KOPT-K1 (cell line): ENCODE measurements at regions not wholly inside any gene's neighbourhood (a gene's known extent, or its start where the extent isn't known, plus 50 kb on each side); places are given as distances from the start of the nearest gene placed in this dataset.

ENCODE experiments used
- H3K27ac ChIP-seq: fragments of 200-600 bp; sonication (generic); 2 replicates; pipeline ENCODE4 v1.5.1; 2016; ENCODE audit warnings: antibody characterized with exemption, mild to moderate bottlenecking, low read depth, low read length; ENCODE audit not compliant: poor library complexity, severe bottlenecking
- H3K36me3 ChIP-seq: fragments of 200-600 bp; sonication (generic); 2 replicates; pipeline ENCODE4 v1.5.1; 2017; ENCODE audit warnings: antibody characterized with exemption, mild to moderate bottlenecking, low read length, moderate library complexity; ENCODE audit not compliant: insufficient read depth
- H3K9me3 ChIP-seq: fragments of 200-600 bp; sonication (generic); 2 replicates; pipeline ENCODE4 v1.5.1; 2017; ENCODE audit warnings: antibody characterized with exemption, low read length, mild to moderate bottlenecking; ENCODE audit not compliant: insufficient read depth, poor library complexity, severe bottlenecking

GRCh38 chr10:113449006-113449695 lies 103.7 kb upstream of the HABP2 start:
- Histone ChIP-seq H3K36me3 (no peaks in the 10 kb centered on the region), H3K27ac (no peak overlapping the region), H3K9me3 (no peaks in the 10 kb centered on the region)

- no peaks in the 10 kb centered on the region for H3K9me3 ChIP-seq
- no peak overlapping the region for H3K27ac ChIP-seq
- no peaks in the 10 kb centered on the region for H3K36me3 ChIP-seq
These were observed 102.6 kb upstream of the HABP2 start for GRCh38 chr10:113450046-113450804.

- no peaks in the 10 kb centered on the region for H3K36me3 ChIP-seq
- H3K9me3 ChIP-seq = no peaks in the 10 kb centered on the region
- H3K27ac ChIP-seq = no peak overlapping the region
These were observed 101.9 kb upstream of the HABP2 start for GRCh38 chr10:113450906-113451305.

DNA sequence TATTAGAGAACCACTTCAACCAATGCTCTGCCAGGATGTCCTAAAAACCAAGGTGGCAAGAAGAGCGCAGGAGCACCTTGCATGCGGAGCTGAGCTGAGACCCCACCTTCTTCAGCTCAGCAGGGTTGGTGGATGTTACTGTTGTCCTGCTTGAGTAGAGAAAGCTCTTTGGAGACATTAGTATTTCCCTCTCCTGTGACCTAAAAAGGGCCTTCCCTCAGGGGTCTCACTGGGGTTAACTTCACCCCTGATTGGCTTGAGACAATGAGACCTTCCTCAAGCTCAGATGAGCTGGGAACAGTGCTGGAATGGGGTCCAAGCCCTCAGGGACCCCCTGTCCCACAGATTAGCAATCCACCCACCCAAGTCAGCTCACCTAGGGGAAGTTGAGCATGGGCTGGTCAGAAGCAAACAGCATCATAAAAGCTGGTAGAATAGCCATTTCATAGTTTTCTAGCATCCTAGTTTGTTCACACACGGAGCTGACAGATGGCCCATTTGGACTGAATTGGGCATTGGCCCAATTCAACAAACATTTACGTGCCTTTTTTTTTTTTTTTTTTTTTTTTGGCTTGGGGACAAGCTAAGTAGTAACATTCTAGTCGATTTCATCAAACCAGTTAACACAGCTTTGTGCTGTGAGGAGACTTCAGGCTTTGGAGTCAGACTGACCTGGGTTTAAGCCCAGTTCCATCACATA lies 100.6 kb upstream of the HABP2 start:
- Histone ChIP-seq H3K36me3 (no peaks in the 10 kb centered on the region), H3K9me3 (no peaks in the 10 kb centered on the region), H3K27ac (no peak overlapping the region)

- Histone ChIP-seq H3K9me3 (peaks cover 3% of the 10 kb centered on the region), H3K27ac (no peak overlapping the region), H3K36me3 (no peaks in the 10 kb centered on the region)
These were observed 99.5 kb upstream of the HABP2 start for GRCh38 chr10:113453351-113453750.

- Histone ChIP-seq H3K9me3 (peaks cover 3% of the 10 kb centered on the region), H3K27ac (no peak overlapping the region), H3K36me3 (no peaks in the 10 kb centered on the region)
These were observed 98.4 kb upstream of the HABP2 start for GRCh38 chr10:113454341-113455061.

DNA sequence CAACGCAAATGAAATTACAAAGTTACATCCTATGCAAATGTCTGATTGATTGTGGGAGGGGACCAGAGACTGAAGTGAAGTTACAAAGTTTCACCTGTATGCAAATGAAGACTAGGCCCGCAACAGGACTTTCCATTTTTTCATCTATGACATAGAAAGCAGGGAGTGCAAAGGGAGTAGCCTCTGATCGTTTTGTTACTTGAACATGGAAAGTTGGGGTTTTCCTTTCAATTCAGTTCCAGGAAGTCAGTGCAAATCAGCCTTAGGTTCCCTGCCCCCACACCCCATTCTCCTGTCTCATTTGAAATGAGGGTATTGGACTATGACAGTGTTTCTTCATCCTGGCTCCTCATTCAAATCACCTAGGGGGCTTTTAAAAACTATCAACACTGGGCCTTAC lies 96.9 kb upstream of the HABP2 start:
- Histone ChIP-seq H3K27ac (no peak overlapping the region), H3K36me3 (no peaks in the 10 kb centered on the region), H3K9me3 (peaks cover 3% of the 10 kb centered on the region)

- no peaks in the 10 kb centered on the region for H3K36me3 ChIP-seq
- H3K27ac ChIP-seq = no peak overlapping the region
- H3K9me3 ChIP-seq = peaks cover 3% of the 10 kb centered on the region
These were observed 96.1 kb upstream of the HABP2 start for GRCh38 chr10:113456741-113457140.

GRCh38 chr10:113457408-113457807 lies 95.4 kb upstream of the HABP2 start:
- H3K36me3 ChIP-seq = no peaks in the 10 kb centered on the region
- H3K27ac ChIP-seq = no peak overlapping the region
- H3K9me3 ChIP-seq = peaks cover 3% of the 10 kb centered on the region

- no peaks in the 10 kb centered on the region for H3K36me3 ChIP-seq
- no peak overlapping the region for H3K27ac ChIP-seq
- peaks cover 3% of the 10 kb centered on the region for H3K9me3 ChIP-seq
These were observed 94.4 kb upstream of the HABP2 start for GRCh38 chr10:113458451-113458850.

GRCh38 chr10:113458944-113459343 lies 93.9 kb upstream of the HABP2 start:
- Histone ChIP-seq H3K9me3 (peaks cover 3% of the 10 kb centered on the region), H3K27ac (no peak overlapping the region), H3K36me3 (no peaks in the 10 kb centered on the region)

DNA sequence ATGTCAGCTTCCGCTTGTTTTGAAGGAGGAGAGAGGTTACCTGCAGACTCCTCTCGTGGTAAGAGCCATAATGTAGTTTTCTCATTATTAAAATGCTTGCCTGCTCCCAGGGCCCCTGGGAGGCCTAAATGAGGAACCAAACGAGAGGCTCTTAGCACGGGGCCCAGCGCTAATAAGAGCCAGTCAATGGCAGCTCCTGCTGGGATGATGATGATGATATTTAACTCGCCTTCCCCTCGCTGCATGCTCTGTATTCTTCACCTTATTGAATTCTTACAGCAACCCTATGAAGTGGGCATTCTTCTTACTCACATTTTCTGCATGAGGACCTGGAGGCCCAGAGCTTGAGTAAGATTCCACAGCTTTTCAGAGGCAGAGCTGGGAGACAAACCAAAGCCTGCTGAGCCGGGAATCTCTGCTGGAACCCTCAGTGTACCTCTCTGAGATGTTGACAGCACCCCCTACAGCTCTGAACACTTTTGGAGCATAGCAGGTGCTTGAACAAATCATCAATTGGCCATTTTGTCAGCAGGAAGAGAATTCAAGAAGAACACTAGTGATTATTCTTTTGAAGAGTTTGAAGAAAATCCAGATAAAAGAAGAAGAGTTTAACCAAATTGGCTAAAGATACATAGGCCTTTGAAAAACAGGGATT lies 93.1 kb upstream of the HABP2 start:
- Histone ChIP-seq H3K9me3 (peaks cover 3% of the 10 kb centered on the region), H3K27ac (no peak overlapping the region), H3K36me3 (no peaks in the 10 kb centered on the region)

GRCh38 chr10:113463083-113463482 lies 89.8 kb upstream of the HABP2 start:
- Histone ChIP-seq H3K9me3 (no peaks in the 10 kb centered on the region), H3K27ac (no peak overlapping the region), H3K36me3 (no peaks in the 10 kb centered on the region)

DNA sequence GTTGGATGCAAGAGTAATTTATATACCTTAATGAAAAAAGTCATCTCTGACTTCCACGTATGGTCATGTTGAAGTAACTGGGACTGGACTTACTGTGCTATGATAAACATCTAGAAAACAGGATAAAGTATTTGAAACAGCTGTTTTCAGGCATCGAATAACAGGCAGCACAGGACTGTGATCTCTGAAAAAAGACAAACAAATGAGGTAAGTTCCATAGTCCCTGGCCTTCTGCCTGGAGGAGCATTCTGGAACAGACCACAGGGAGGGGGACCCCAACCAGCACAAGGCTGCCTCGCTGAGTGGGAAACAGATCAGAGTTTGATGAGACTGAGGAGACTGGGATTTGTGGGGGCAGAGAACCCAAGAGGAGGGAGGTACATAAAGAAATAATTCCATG lies 89.1 kb upstream of the HABP2 start:
- Histone ChIP-seq H3K27ac (no peak overlapping the region), H3K36me3 (no peaks in the 10 kb centered on the region), H3K9me3 (no peaks in the 10 kb centered on the region)
